ENCODE measurements at regions not wholly inside any gene's neighbourhood (a gene's known extent, or its start where the extent isn't known, plus 50 kb on each side); places are given as distances from the start of the nearest gene placed in this dataset.

- DNase-seq (no peak), ATAC-seq (ENCODE audit: low FRiP score) (no peak)
- peaks cover 5% of the 10 kb centered on the region in 2 donors for H3K4me1 ChIP-seq (ENCODE audit: control insufficient read depth in 1 of 2, insufficient read depth in 2 of 2, low read length in 2 of 2)
- no peaks in the 10 kb centered on the region for H3K36me3 ChIP-seq (ENCODE audit: control insufficient read depth in 1 of 2, insufficient read depth in 2 of 2, low read length in 1 of 2)
- no peak overlapping the region for H3K4me3 ChIP-seq (ENCODE audit: low read length in 2 of 2)
- H3K9me3 ChIP-seq (ENCODE audit: control insufficient read depth, low read length), result no peaks in the 10 kb centered on the region
- no peaks in the 10 kb centered on the region for H3K27me3 ChIP-seq (ENCODE audit: control insufficient read depth in 1 of 2, insufficient read depth in 2 of 2, low read length in 1 of 2)
- intact Hi-C loops (cut with DNase I), result loop anchor here in 1 of 2 donors (10.0 kb wide), 1 partner anchor 332 kb away; the partner anchor contains the start of gene MYLIP
- peak overlapping the region; percentile 15 to 52 for H3K27ac ChIP-seq (ENCODE audit: low read depth in 1 of 2, low read length in 2 of 2)
Observed at GRCh38 chr6:15792842-15793241, 130.0 kb upstream of the DTNBP1 start.

- no peaks in the 10 kb centered on the region for H3K36me3 ChIP-seq (ENCODE audit: control insufficient read depth in 1 of 2, insufficient read depth in 2 of 2, low read length in 1 of 2)
- no peaks in the 10 kb centered on the region for H3K27me3 ChIP-seq (ENCODE audit: control insufficient read depth in 1 of 2, insufficient read depth in 2 of 2, low read length in 1 of 2)
- H3K4me1 ChIP-seq (ENCODE audit: control insufficient read depth in 1 of 2, insufficient read depth in 2 of 2, low read length in 2 of 2), result peaks cover 5% of the 10 kb centered on the region in 2 donors
- intact Hi-C loops (cut with DNase I), result loop anchor here in 1 of 2 donors (10.0 kb wide), 1 partner anchor 333 kb away; the partner anchor contains the start of gene MYLIP
- no peaks in the 10 kb centered on the region for H3K9me3 ChIP-seq (ENCODE audit: control insufficient read depth, low read length)
- H3K4me3 ChIP-seq (ENCODE audit: low read length in 2 of 2), result no peak overlapping the region
- no peak for DNase-seq
- WGBS, 2 donors, result 21 to 28% methylated on average over 8 of the region's 8 CpGs
- peak; percentile 17 for ATAC-seq (ENCODE audit: low FRiP score)
- peak overlapping the region in 1 of 2 donors; percentile 23 for H3K27ac ChIP-seq (ENCODE audit: low read depth in 1 of 2, low read length in 2 of 2)
Observed at GRCh38 chr6:15791448-15792181, 128.8 kb upstream of the DTNBP1 start.

DNA sequence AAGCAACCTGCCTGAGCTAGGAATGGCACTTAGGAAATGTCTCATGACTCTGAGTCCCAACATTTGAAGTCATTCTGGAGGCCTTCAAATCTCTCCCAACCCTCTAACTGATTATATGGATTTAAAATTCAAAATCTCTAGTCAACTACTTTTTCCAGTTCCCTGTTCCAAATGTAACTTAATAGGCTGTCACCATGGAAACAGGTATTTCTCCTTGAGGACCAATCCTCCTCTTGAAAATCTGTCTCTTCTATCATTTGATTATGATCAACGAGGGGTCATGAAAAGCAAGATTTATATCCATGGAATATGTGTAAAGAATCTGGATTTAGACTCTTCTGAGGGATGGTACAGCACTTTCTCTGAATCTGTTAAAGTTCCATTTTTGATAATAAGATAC, 127.3 kb upstream of the DTNBP1 start:
- DNase-seq (no peak), ATAC-seq (ENCODE audit: low FRiP score) (no peak)
- no peaks in the 10 kb centered on the region for H3K9me3 ChIP-seq (ENCODE audit: control insufficient read depth, low read length)
- intact Hi-C loops (cut with DNase I), result loop anchor here in 1 of 2 donors (10.0 kb wide), 1 partner anchor 335 kb away; the partner anchor contains the start of gene MYLIP
- peaks cover 5% of the 10 kb centered on the region in 2 donors for H3K4me1 ChIP-seq (ENCODE audit: control insufficient read depth in 1 of 2, insufficient read depth in 2 of 2, low read length in 2 of 2)
- no peaks in the 10 kb centered on the region for H3K27me3 ChIP-seq (ENCODE audit: control insufficient read depth in 1 of 2, insufficient read depth in 2 of 2, low read length in 1 of 2)
- WGBS, 2 donors, result 98% methylated on average over 1 of the region's 1 CpG
- no peaks in the 10 kb centered on the region for H3K36me3 ChIP-seq (ENCODE audit: control insufficient read depth in 1 of 2, insufficient read depth in 2 of 2, low read length in 1 of 2)
- no peak overlapping the region for H3K4me3 ChIP-seq (ENCODE audit: low read length in 2 of 2)
- H3K27ac ChIP-seq (ENCODE audit: low read depth in 1 of 2, low read length in 2 of 2), result no peak overlapping the region

GRCh38 chr6:15786846-15787245, 124.0 kb upstream of the DTNBP1 start:
- Histone ChIP-seq H3K27me3 (ENCODE audit: control insufficient read depth in 1 of 2, insufficient read depth in 2 of 2, low read length in 1 of 2) (no peaks in the 10 kb centered on the region), H3K4me3 (ENCODE audit: low read length in 2 of 2) (no peak overlapping the region), H3K27ac (ENCODE audit: low read depth in 1 of 2, low read length in 2 of 2) (no peak overlapping the region), H3K4me1 (ENCODE audit: control insufficient read depth in 1 of 2, insufficient read depth in 2 of 2, low read length in 2 of 2) (no peaks in the 10 kb centered on the region), H3K36me3 (ENCODE audit: control insufficient read depth in 1 of 2, insufficient read depth in 2 of 2, low read length in 1 of 2) (no peaks in the 10 kb centered on the region), H3K9me3 (ENCODE audit: control insufficient read depth, low read length) (no peaks in the 10 kb centered on the region)
- intact Hi-C loops (cut with DNase I), result no loop called here
- ATAC-seq (ENCODE audit: low FRiP score) (no peak), DNase-seq (no peak)
- 98 to 99% methylated on average over 4 of the region's 4 CpGs for WGBS, 2 donors

- DNase-seq, result no peak
- intact Hi-C loops (cut with DNase I), result no loop called here
Observed at GRCh38 chr6:15783484-15783883, 120.7 kb upstream of the DTNBP1 start.

DNA sequence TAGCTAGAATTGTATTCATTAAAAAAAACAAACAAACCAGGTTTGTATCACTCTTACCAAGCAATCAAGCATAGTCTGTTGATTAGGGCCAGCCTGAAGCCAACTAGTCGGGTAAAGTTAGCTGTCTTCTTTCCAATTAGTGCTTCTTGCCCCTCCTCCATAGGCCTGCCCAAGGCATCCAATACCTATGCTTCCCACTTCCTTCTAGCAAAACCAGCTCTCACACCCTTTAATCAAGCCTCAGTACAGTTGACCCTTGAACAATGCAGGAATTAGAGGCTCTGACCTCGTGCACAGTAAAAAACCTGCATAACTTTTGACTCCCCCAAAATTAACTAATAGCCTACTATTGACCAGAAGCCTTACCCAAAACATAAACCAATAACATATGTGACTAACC, 119.1 kb upstream of the DTNBP1 start:
- intact Hi-C loops (cut with DNase I), result no loop called here
- WGBS, 2 donors, result 85 to 88% methylated on average over 2 of the region's 2 CpGs
- Histone ChIP-seq H3K4me3 (ENCODE audit: low read length in 2 of 2) (no peak overlapping the region), H3K9me3 (ENCODE audit: control insufficient read depth, low read length) (no peaks in the 10 kb centered on the region), H3K4me1 (ENCODE audit: control insufficient read depth in 1 of 2, insufficient read depth in 2 of 2, low read length in 2 of 2) (no peaks in the 10 kb centered on the region), H3K27ac (ENCODE audit: low read depth in 1 of 2, low read length in 2 of 2) (no peak overlapping the region), H3K36me3 (ENCODE audit: control insufficient read depth in 1 of 2, insufficient read depth in 2 of 2, low read length in 1 of 2) (no peaks in the 10 kb centered on the region), H3K27me3 (ENCODE audit: control insufficient read depth in 1 of 2, insufficient read depth in 2 of 2, low read length in 1 of 2) (no peaks in the 10 kb centered on the region)
- DNase-seq (no peak), ATAC-seq (ENCODE audit: low FRiP score) (no peak)

More at GRCh38 chr6:15783484-15783883, 120.7 kb upstream of the DTNBP1 start:
- Histone ChIP-seq H3K4me3 (ENCODE audit: low read length in 2 of 2) (no peak overlapping the region), H3K36me3 (ENCODE audit: control insufficient read depth in 1 of 2, insufficient read depth in 2 of 2, low read length in 1 of 2) (no peaks in the 10 kb centered on the region), H3K27ac (ENCODE audit: low read depth in 1 of 2, low read length in 2 of 2) (no peak overlapping the region), H3K4me1 (ENCODE audit: control insufficient read depth in 1 of 2, insufficient read depth in 2 of 2, low read length in 2 of 2) (no peaks in the 10 kb centered on the region), H3K27me3 (ENCODE audit: control insufficient read depth in 1 of 2, insufficient read depth in 2 of 2, low read length in 1 of 2) (no peaks in the 10 kb centered on the region), H3K9me3 (ENCODE audit: control insufficient read depth, low read length) (no peaks in the 10 kb centered on the region)
- 84 to 87% methylated on average over 3 of the region's 3 CpGs for WGBS, 2 donors
- ATAC-seq (ENCODE audit: low FRiP score), result no peak

DNA sequence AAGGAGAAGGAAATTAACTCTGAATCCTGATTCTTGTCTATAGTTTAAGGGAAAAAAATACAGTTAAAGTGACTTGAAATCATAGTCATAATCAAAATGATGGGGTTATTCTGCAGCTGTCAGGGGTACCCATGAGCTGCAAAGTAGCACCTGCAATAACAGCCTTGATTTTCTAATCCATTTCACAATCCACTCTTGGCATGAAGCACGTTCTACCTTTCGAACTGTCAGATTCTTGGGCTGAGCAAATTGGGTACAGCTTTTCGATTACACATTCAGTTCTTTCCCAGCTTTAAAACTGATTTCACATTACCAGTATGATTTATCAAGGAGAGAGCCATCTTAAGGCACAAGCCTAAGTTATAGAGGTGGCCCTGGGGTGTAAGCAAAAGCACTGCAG, 118.5 kb upstream of the DTNBP1 start:
- WGBS, 2 donors, result 78 to 85% methylated on average over 3 of the region's 3 CpGs
- Histone ChIP-seq H3K27ac (ENCODE audit: low read depth in 1 of 2, low read length in 2 of 2) (no peak overlapping the region), H3K9me3 (ENCODE audit: control insufficient read depth, low read length) (no peaks in the 10 kb centered on the region), H3K36me3 (ENCODE audit: control insufficient read depth in 1 of 2, insufficient read depth in 2 of 2, low read length in 1 of 2) (no peaks in the 10 kb centered on the region), H3K4me1 (ENCODE audit: control insufficient read depth in 1 of 2, insufficient read depth in 2 of 2, low read length in 2 of 2) (no peaks in the 10 kb centered on the region), H3K27me3 (ENCODE audit: control insufficient read depth in 1 of 2, insufficient read depth in 2 of 2, low read length in 1 of 2) (no peaks in the 10 kb centered on the region), H3K4me3 (ENCODE audit: low read length in 2 of 2) (no peak overlapping the region)
- intact Hi-C loops (cut with DNase I), result no loop called here
- DNase-seq (no peak), ATAC-seq (ENCODE audit: low FRiP score) (no peak)

DNA sequence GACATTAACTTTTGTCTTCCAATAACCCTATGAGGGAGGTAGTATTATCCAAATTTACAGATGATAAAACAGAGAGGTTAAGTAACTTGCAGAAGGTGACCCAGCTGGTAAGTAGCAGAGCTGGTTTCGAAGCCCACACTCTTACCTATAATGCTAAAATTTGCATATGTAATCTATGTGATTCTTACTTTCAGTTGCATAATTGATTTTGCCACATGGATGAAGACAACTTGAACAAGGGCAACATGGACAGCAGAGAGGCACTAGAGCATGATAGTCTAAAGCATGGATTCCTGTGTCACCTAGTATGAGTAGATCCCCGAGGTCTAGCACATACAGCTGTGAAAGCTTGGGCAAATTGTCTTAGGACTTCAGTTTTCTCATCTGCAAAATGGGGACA, 117.6 kb upstream of the DTNBP1 start:
- no peaks in the 10 kb centered on the region for H3K4me1 ChIP-seq (ENCODE audit: control insufficient read depth in 1 of 2, insufficient read depth in 2 of 2, low read length in 2 of 2)
- H3K27me3 ChIP-seq (ENCODE audit: control insufficient read depth in 1 of 2, insufficient read depth in 2 of 2, low read length in 1 of 2), result no peaks in the 10 kb centered on the region
- DNase-seq (no peak), ATAC-seq (ENCODE audit: low FRiP score) (no peak)
- H3K9me3 ChIP-seq (ENCODE audit: control insufficient read depth, low read length), result no peaks in the 10 kb centered on the region
- no peak overlapping the region for H3K27ac ChIP-seq (ENCODE audit: low read depth in 1 of 2, low read length in 2 of 2)
- no peaks in the 10 kb centered on the region for H3K36me3 ChIP-seq (ENCODE audit: control insufficient read depth in 1 of 2, insufficient read depth in 2 of 2, low read length in 1 of 2)
- intact Hi-C loops (cut with DNase I), result no loop called here
- H3K4me3 ChIP-seq (ENCODE audit: low read length in 2 of 2), result no peak overlapping the region
- WGBS, 2 donors, result 77 to 85% methylated on average over 2 of the region's 2 CpGs

DNA sequence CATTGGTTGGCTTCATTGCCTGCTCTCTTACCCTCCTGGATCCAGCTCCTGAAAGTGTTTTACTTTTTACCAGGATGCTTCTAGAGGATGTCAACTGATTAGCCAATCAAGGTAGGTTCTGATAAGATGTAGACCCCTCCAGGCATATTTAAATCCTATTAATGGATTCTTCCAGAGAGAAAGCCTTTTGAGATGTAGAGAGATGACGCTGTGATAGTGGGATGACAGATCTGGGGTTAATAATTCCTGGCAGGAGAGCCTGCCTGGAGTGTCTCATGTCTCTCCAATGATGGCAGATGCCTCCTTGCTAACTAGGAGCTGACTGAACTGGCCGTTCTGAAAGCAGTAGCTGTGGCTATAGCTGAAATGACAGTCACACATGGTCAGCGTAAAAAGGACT, 116.9 kb upstream of the DTNBP1 start:
- H3K36me3 ChIP-seq (ENCODE audit: control insufficient read depth in 1 of 2, insufficient read depth in 2 of 2, low read length in 1 of 2), result no peaks in the 10 kb centered on the region
- no peaks in the 10 kb centered on the region for H3K27me3 ChIP-seq (ENCODE audit: control insufficient read depth in 1 of 2, insufficient read depth in 2 of 2, low read length in 1 of 2)
- no peaks in the 10 kb centered on the region for H3K9me3 ChIP-seq (ENCODE audit: control insufficient read depth, low read length)
- no peak for ATAC-seq (ENCODE audit: low FRiP score)
- no peak overlapping the region for H3K4me3 ChIP-seq (ENCODE audit: low read length in 2 of 2)
- H3K4me1 ChIP-seq (ENCODE audit: control insufficient read depth in 1 of 2, insufficient read depth in 2 of 2, low read length in 2 of 2), result no peaks in the 10 kb centered on the region
- 74 to 78% methylated on average over 3 of the region's 3 CpGs for WGBS, 2 donors
- H3K27ac ChIP-seq (ENCODE audit: low read depth in 1 of 2, low read length in 2 of 2), result no peak overlapping the region
- intact Hi-C loops (cut with DNase I), result no loop called here
- DNase-seq, result no peak
